Keratinocyte (primary cell): ENCODE measurements at regions not wholly inside any gene's neighbourhood (a gene's known extent, or its start where the extent isn't known, plus 50 kb on each side); places are given as distances from the start of the nearest gene placed in this dataset.

Source experiments
- DNase-seq: peaks from one replicate; pipeline ENCODE4 v3.0.0-alpha.2; 2011; ENCODE audit warnings: low read depth, missing footprints, low spot score
- FAIRE-seq: peaks from 2 replicates; lab custom pipeline; 2011; peaks lifted over from hg19 to GRCh38; lab: Jason Lieb, UNC
- H2AFZ ChIP-seq: 2 replicates; pipeline ENCODE4 v1.6.0; 2012; ENCODE audit warnings: low read length, control low read depth, inconsistent platforms; ENCODE audit not compliant: control insufficient read depth
- H3K27ac ChIP-seq: 2 replicates; pipeline ENCODE4 v1.5.1; 2011; ENCODE audit warnings: low read length; ENCODE audit not compliant: control insufficient read depth, insufficient read depth
- H3K27me3 ChIP-seq: 3 replicates; pipeline ENCODE4 v1.6.0; 2011; ENCODE audit warnings: low read length; ENCODE audit not compliant: control insufficient read depth, insufficient read depth; ENCODE audit errors: extremely low read depth
- H3K36me3 ChIP-seq, 2 experiments: 2 replicates in 1 of 2; 3 replicates in 1 of 2; pipeline ENCODE4 v1.5.1; 2011; ENCODE audit warnings: low read length in 2 of 2, mild to moderate bottlenecking in 1 of 2; ENCODE audit not compliant: control insufficient read depth in 2 of 2, insufficient read depth in 2 of 2; ENCODE audit errors: extremely low read depth in 1 of 2
- H3K4me1 ChIP-seq: 3 replicates; pipeline ENCODE4 v1.5.1; 2011; ENCODE audit warnings: low read length; ENCODE audit not compliant: control insufficient read depth, insufficient read depth; ENCODE audit errors: extremely low read depth
- H3K4me2 ChIP-seq: 3 replicates; pipeline ENCODE4 v1.6.0; 2011; ENCODE audit warnings: low read depth, low read length; ENCODE audit not compliant: control insufficient read depth, insufficient read depth; ENCODE audit errors: extremely low read depth
- H3K4me3 ChIP-seq, 3 experiments: fragments of 200-600 bp in 1 of 3; sonication (generic) in 1 of 3; 2 replicates in 2 of 3; 3 replicates in 1 of 3; pipeline ENCODE4 v1.5.1; 2011 to 2016; ENCODE audit warnings: low read length in 3 of 3, mild to moderate bottlenecking in 3 of 3, control low read depth in 2 of 3, inconsistent platforms in 1 of 3, low read depth in 1 of 3, mixed read lengths in 1 of 3, mixed run types in 1 of 3, moderate library complexity in 1 of 3; ENCODE audit not compliant: control insufficient read depth in 2 of 3, insufficient read depth in 2 of 3; ENCODE audit errors: extremely low read depth in 1 of 3
- H3K79me2 ChIP-seq: 2 replicates; pipeline ENCODE4 v1.6.0; 2012; ENCODE audit warnings: low read length; ENCODE audit not compliant: control insufficient read depth, insufficient read depth
- H3K9ac ChIP-seq: 3 replicates; pipeline ENCODE4 v1.6.0; 2011; ENCODE audit warnings: low read length; ENCODE audit not compliant: control insufficient read depth, insufficient read depth; ENCODE audit errors: extremely low read depth
- H3K9me1 ChIP-seq: 3 replicates; pipeline ENCODE4 v1.6.0; 2011; ENCODE audit warnings: low read length; ENCODE audit not compliant: control insufficient read depth, insufficient read depth; ENCODE audit errors: extremely low read depth
- H3K9me3 ChIP-seq: 2 replicates; pipeline ENCODE4 v1.5.1; 2012; ENCODE audit warnings: low read depth, low read length; ENCODE audit not compliant: control insufficient read depth
- H4K20me1 ChIP-seq: 3 replicates; pipeline ENCODE4 v1.6.0; 2011; ENCODE audit warnings: low read length; ENCODE audit not compliant: control insufficient read depth, insufficient read depth; ENCODE audit errors: extremely low read depth
- CTCF ChIP-seq, 3 experiments: IDR thresholded peaks in 1 of 3; conservative IDR thresholded peaks in 1 of 3; optimal IDR thresholded peaks in 1 of 3; 2 replicates in 2 of 3; 3 replicates in 1 of 3; pipeline versions ENCODE3 to v1.5.1; 2011; ENCODE audit warnings: low read length in 3 of 3, mild to moderate bottlenecking in 3 of 3, moderate library complexity in 2 of 3, control low read depth in 1 of 3, inconsistent platforms in 1 of 3; ENCODE audit not compliant: insufficient read depth in 2 of 3; ENCODE audit errors: extremely low read depth in 1 of 3
- EZH2 ChIP-seq: IDR thresholded peaks from one replicate; pipeline ENCODE4 v1.6.1; 2012; ENCODE audit warnings: inconsistent platforms, mild to moderate bottlenecking, low read length, moderate library complexity
- dilution Hi-C: fragments of 300-500 bp; cut with MboI; formaldehyde crosslinking; loops from one replicate; pipeline ENCODE4 v1.7.0; 2020; ENCODE audit warnings: low sequenced_read_pairs; ENCODE audit not compliant: extremely low pct_ligation_motif_present

DNA sequence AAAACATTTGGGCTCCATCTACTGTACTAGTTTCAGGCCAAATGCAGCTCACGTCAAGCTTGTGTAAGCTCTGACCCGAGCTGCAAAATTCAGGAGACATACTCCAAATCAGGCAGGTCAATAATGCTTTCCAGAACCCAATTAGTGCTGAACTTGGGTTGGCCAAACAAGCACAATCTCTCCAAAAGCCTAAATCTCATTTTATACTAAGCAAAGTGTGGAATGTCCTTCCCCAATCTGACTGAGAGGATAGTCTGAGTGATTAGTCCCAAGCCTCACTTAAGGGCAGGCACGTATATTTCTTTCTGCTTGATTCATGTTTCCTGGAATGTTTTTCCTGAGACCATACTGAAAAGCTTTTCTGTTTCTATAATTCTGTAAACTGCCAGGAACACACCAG is 79.9 kb downstream of the NKX6-1 start:
- H3K9me1 ChIP-seq, result no peaks in the 10 kb centered on the region
- no peaks in the 10 kb centered on the region for H3K4me1 ChIP-seq
- H3K9me3 ChIP-seq, result no peaks in the 10 kb centered on the region
- TF ChIP-seq EZH2 (no peak), CTCF (optimal IDR thresholded peaks at IDR 0.05 in 1 of 3, IDR thresholded peaks at IDR 0.05 in 1 of 3, conservative IDR thresholded peaks at IDR 0.05 in 1 of 3; ENCODE audit: extremely low read depth in 1 of 3, insufficient read depth in 2 of 3, low read length in 3 of 3) (no peak)
- H3K79me2 ChIP-seq, result no peaks in the 10 kb centered on the region
- no peak overlapping the region for H2AFZ ChIP-seq
- no peak overlapping the region for H3K4me3 ChIP-seq
- no peaks in the 10 kb centered on the region for H3K36me3 ChIP-seq
- peaks cover 6% of the 10 kb centered on the region for H3K27me3 ChIP-seq
- H4K20me1 ChIP-seq, result no peaks in the 10 kb centered on the region
- H3K9ac ChIP-seq, result no peak overlapping the region
- dilution Hi-C loops, result no loop called here
- no peak overlapping the region for H3K4me2 ChIP-seq
- DNase-seq (no peak), FAIRE-seq (no peak)
- no peak overlapping the region for H3K27ac ChIP-seq

DNA sequence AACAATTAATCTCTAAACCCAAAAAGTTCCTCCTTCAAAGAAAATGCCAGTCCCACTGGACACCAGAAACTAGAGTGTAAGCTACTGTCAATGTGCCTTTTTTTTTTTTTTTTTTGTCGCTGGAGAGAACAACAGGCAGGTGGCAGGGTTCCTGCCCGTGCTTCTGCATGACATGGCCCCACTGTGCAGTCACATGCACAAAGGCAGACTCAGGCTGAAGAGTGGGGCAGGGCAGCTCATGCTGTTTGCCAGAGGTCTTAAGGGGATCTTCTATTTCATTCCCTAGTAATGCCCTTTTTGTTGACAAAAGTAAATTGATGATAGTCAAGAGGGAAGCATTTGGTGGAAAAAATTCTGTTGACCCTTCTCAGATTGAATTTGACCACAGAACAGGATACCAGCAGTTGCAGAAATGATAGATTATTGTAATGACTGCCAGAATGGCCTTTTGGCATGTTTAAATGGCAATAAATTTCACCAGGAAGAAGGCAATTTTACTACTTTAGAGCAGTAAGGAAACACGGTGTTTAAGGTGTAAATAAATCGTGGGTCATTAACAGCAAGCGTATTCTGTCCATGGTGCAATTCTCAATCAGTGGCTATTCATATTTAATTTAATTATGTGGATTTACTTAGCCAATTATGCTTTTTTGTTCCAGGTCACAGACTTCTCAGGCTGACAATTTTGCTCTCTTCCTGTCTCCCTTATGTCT is 80.9 kb downstream of the NKX6-1 start:
- peaks cover 6% of the 10 kb centered on the region for H3K27me3 ChIP-seq
- no peak for DNase-seq
- no peaks in the 10 kb centered on the region for H3K9me3 ChIP-seq
- H3K27ac ChIP-seq, result no peak overlapping the region
- no peaks in the 10 kb centered on the region for H3K9me1 ChIP-seq
- no peak overlapping the region for H3K4me2 ChIP-seq
- no peaks in the 10 kb centered on the region for H3K36me3 ChIP-seq
- no peaks in the 10 kb centered on the region for H3K79me2 ChIP-seq
- TF ChIP-seq CTCF (optimal IDR thresholded peaks at IDR 0.05 in 1 of 3, IDR thresholded peaks at IDR 0.05 in 1 of 3, conservative IDR thresholded peaks at IDR 0.05 in 1 of 3; ENCODE audit: extremely low read depth in 1 of 3, insufficient read depth in 2 of 3, low read length in 3 of 3) (no peak), EZH2 (no peak)
- H4K20me1 ChIP-seq, result no peaks in the 10 kb centered on the region
- no peak overlapping the region for H2AFZ ChIP-seq
- dilution Hi-C loops, result no loop called here
- no peaks in the 10 kb centered on the region for H3K4me1 ChIP-seq
- no peak for FAIRE-seq
- H3K4me3 ChIP-seq, result no peak overlapping the region
- H3K9ac ChIP-seq, result no peak overlapping the region
